ENCODE measurements at regions not wholly inside any gene's neighbourhood (a gene's known extent, or its start where the extent isn't known, plus 50 kb on each side); places are given as distances from the start of the nearest gene placed in this dataset.

GRCh38 chr20:20941468-20941889, 164.7 kb downstream of the LINC00237 start:
- H2BK15ac ChIP-seq (ENCODE audit: low read length), result no peak overlapping the region
- H3K4ac ChIP-seq (ENCODE audit: low read length), result no peak overlapping the region
- no peaks in the 10 kb centered on the region for H3K4me1 ChIP-seq (ENCODE audit: control insufficient read depth in 2 of 2, insufficient read depth in 1 of 2, low read depth in 1 of 2, low read length in 2 of 2)
- H2AK5ac ChIP-seq (ENCODE audit: low read depth, low read length), result no peak overlapping the region
- H2AFZ ChIP-seq (ENCODE audit: low read length), result no peak overlapping the region
- H3K79me1 ChIP-seq (ENCODE audit: low read depth, low read length), result no peaks in the 10 kb centered on the region
- no peak overlapping the region for H3K23ac ChIP-seq (ENCODE audit: low read depth, low read length, poor library complexity)
- H3K9me3 ChIP-seq (replicated peaks in 1 of 2; ENCODE audit: control insufficient read depth in 2 of 2, insufficient read depth in 1 of 2, low read depth in 1 of 2, low read length in 2 of 2), result peaks cover 0 to 3% of the 10 kb centered on the region in 2 donors
- DNase-seq (ENCODE audit: low spot score), result no peak
- no peak overlapping the region for H3K27ac ChIP-seq (replicated peaks; ENCODE audit: low read length)
- H3K4me3 ChIP-seq (ENCODE audit: low read length in 2 of 2), result no peak overlapping the region
- H3K18ac ChIP-seq (ENCODE audit: low read length), result no peak overlapping the region
- H3K36me3 ChIP-seq (replicated peaks in 1 of 2; ENCODE audit: control insufficient read depth in 2 of 2, insufficient read depth in 2 of 2, low read length in 2 of 2), result no peaks in the 10 kb centered on the region
- H3K9ac ChIP-seq (ENCODE audit: low read depth, low read length, poor library complexity), result no peak overlapping the region
- no peak overlapping the region for H2BK12ac ChIP-seq (ENCODE audit: low read length)
- peaks cover 0 to 3% (median 0%) of the 10 kb centered on the region in 3 experiments for H3K27me3 ChIP-seq (ENCODE audit: control insufficient read depth in 3 of 3, insufficient read depth in 3 of 3, low read depth in 1 of 3, low read length in 3 of 3)
- no peak overlapping the region for H4K91ac ChIP-seq (ENCODE audit: low read depth, low read length, poor library complexity)
- H4K8ac ChIP-seq (ENCODE audit: low read depth, low read length), result no peak overlapping the region
- H2BK120ac ChIP-seq (ENCODE audit: low read depth, low read length), result no peak overlapping the region
- H3K4me2 ChIP-seq (ENCODE audit: insufficient read depth, low read length, poor library complexity, severe bottlenecking), result no peak overlapping the region
- WGBS, 2 donors (ENCODE audit: extremely low coverage in 2 of 2, insufficient read length in 2 of 2, insufficient replicate concordance in 1 of 2), result no CpG with 5 or more reads among the region's 2 CpGs
- no peak overlapping the region for H2BK5ac ChIP-seq (ENCODE audit: low read length)
- no peak overlapping the region for H3K14ac ChIP-seq (ENCODE audit: low read length)

GRCh38 chr20:20939006-20939405, 167.2 kb downstream of the LINC00237 start:
- Histone ChIP-seq H3K27ac (replicated peaks; ENCODE audit: low read length) (no peak overlapping the region), H2BK12ac (ENCODE audit: low read length) (no peak overlapping the region), H3K27me3 (ENCODE audit: control insufficient read depth in 3 of 3, insufficient read depth in 3 of 3, low read depth in 1 of 3, low read length in 3 of 3) (peaks cover 0 to 3% (median 0%) of the 10 kb centered on the region in 3 experiments), H3K18ac (ENCODE audit: low read length) (no peak overlapping the region), H3K23ac (ENCODE audit: low read depth, low read length, poor library complexity) (no peak overlapping the region), H3K4me1 (ENCODE audit: control insufficient read depth in 2 of 2, insufficient read depth in 1 of 2, low read depth in 1 of 2, low read length in 2 of 2) (no peaks in the 10 kb centered on the region), H2AFZ (ENCODE audit: low read length) (no peak overlapping the region), H2BK120ac (ENCODE audit: low read depth, low read length) (no peak overlapping the region), H4K8ac (ENCODE audit: low read depth, low read length) (no peak overlapping the region), H4K91ac (ENCODE audit: low read depth, low read length, poor library complexity) (no peak overlapping the region), H3K4me2 (ENCODE audit: insufficient read depth, low read length, poor library complexity, severe bottlenecking) (no peak overlapping the region), H3K36me3 (replicated peaks in 1 of 2; ENCODE audit: control insufficient read depth in 2 of 2, insufficient read depth in 2 of 2, low read length in 2 of 2) (no peaks in the 10 kb centered on the region), H3K4me3 (ENCODE audit: low read length in 2 of 2) (no peak overlapping the region), H3K4ac (ENCODE audit: low read length) (no peak overlapping the region), H2BK15ac (ENCODE audit: low read length) (no peak overlapping the region), H3K79me1 (ENCODE audit: low read depth, low read length) (no peaks in the 10 kb centered on the region), H2BK5ac (ENCODE audit: low read length) (no peak overlapping the region), H3K9ac (ENCODE audit: low read depth, low read length, poor library complexity) (no peak overlapping the region), H2AK5ac (ENCODE audit: low read depth, low read length) (no peak overlapping the region), H3K9me3 (replicated peaks in 1 of 2; ENCODE audit: control insufficient read depth in 2 of 2, insufficient read depth in 1 of 2, low read depth in 1 of 2, low read length in 2 of 2) (no peaks in the 10 kb centered on the region), H3K14ac (ENCODE audit: low read length) (no peak overlapping the region)
- WGBS, 2 donors (ENCODE audit: extremely low coverage in 2 of 2, insufficient read length in 2 of 2, insufficient replicate concordance in 1 of 2), result no CpG with 5 or more reads among the region's 3 CpGs
- no peak for DNase-seq (ENCODE audit: low spot score)

DNA sequence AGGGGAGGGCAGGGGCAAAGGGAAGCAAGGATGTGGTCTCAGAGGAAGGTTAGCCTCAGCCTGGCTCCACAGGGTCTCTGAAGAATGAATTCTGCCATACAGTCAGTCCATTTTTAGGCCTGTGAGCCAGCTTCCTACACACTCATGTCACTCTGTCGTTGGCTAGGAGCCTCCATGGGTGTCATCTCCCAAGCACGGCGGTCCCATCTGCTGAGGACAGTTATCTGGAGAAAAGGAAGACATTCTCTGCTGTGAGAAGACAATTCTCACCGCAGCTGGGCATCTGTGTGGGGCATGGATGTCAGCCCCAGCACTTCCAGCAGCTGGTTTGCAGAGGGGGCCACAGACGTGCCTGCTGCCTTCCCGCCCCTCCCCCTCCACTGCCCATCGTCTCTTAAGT, 167.6 kb downstream of the LINC00237 start:
- Histone ChIP-seq H2BK5ac (ENCODE audit: low read length) (no peak overlapping the region), H3K4me1 (ENCODE audit: control insufficient read depth in 2 of 2, insufficient read depth in 1 of 2, low read depth in 1 of 2, low read length in 2 of 2) (no peaks in the 10 kb centered on the region), H3K27ac (replicated peaks; ENCODE audit: low read length) (no peak overlapping the region), H2BK12ac (ENCODE audit: low read length) (no peak overlapping the region), H2BK15ac (ENCODE audit: low read length) (no peak overlapping the region), H4K91ac (ENCODE audit: low read depth, low read length, poor library complexity) (no peak overlapping the region), H3K79me1 (ENCODE audit: low read depth, low read length) (no peaks in the 10 kb centered on the region), H3K4me2 (ENCODE audit: insufficient read depth, low read length, poor library complexity, severe bottlenecking) (no peak overlapping the region), H3K18ac (ENCODE audit: low read length) (no peak overlapping the region), H3K4ac (ENCODE audit: low read length) (no peak overlapping the region), H2BK120ac (ENCODE audit: low read depth, low read length) (no peak overlapping the region), H3K27me3 (ENCODE audit: control insufficient read depth in 3 of 3, insufficient read depth in 3 of 3, low read depth in 1 of 3, low read length in 3 of 3) (peaks cover 0 to 3% (median 0%) of the 10 kb centered on the region in 3 experiments), H3K14ac (ENCODE audit: low read length) (no peak overlapping the region), H3K23ac (ENCODE audit: low read depth, low read length, poor library complexity) (no peak overlapping the region), H3K36me3 (replicated peaks in 1 of 2; ENCODE audit: control insufficient read depth in 2 of 2, insufficient read depth in 2 of 2, low read length in 2 of 2) (no peaks in the 10 kb centered on the region), H3K9ac (ENCODE audit: low read depth, low read length, poor library complexity) (no peak overlapping the region), H3K4me3 (ENCODE audit: low read length in 2 of 2) (no peak overlapping the region), H2AK5ac (ENCODE audit: low read depth, low read length) (no peak overlapping the region), H3K9me3 (replicated peaks in 1 of 2; ENCODE audit: control insufficient read depth in 2 of 2, insufficient read depth in 1 of 2, low read depth in 1 of 2, low read length in 2 of 2) (no peaks in the 10 kb centered on the region), H4K8ac (ENCODE audit: low read depth, low read length) (no peak overlapping the region), H2AFZ (ENCODE audit: low read length) (no peak overlapping the region)
- DNase-seq (ENCODE audit: low spot score), result no peak
- no CpG with 5 or more reads among the region's 7 CpGs for WGBS, 2 donors (ENCODE audit: extremely low coverage in 2 of 2, insufficient read length in 2 of 2, insufficient replicate concordance in 1 of 2)

- no peak overlapping the region for H3K4ac ChIP-seq (ENCODE audit: low read length)
Observed at GRCh38 chr20:20938131-20938530, 168.0 kb downstream of the LINC00237 start.

More at GRCh38 chr20:20938131-20938530, 168.0 kb downstream of the LINC00237 start:
- no peaks in the 10 kb centered on the region for H3K9me3 ChIP-seq (replicated peaks in 1 of 2; ENCODE audit: control insufficient read depth in 2 of 2, insufficient read depth in 1 of 2, low read depth in 1 of 2, low read length in 2 of 2)
- no peak overlapping the region for H3K27ac ChIP-seq (replicated peaks; ENCODE audit: low read length)
- H3K27me3 ChIP-seq (ENCODE audit: control insufficient read depth in 3 of 3, insufficient read depth in 3 of 3, low read depth in 1 of 3, low read length in 3 of 3), result peaks cover 0 to 3% (median 0%) of the 10 kb centered on the region in 3 experiments
- no peak overlapping the region for H3K4me3 ChIP-seq (ENCODE audit: low read length in 2 of 2)
- no peak overlapping the region for H4K91ac ChIP-seq (ENCODE audit: low read depth, low read length, poor library complexity)
- no peak overlapping the region for H4K8ac ChIP-seq (ENCODE audit: low read depth, low read length)
- H3K36me3 ChIP-seq (replicated peaks in 1 of 2; ENCODE audit: control insufficient read depth in 2 of 2, insufficient read depth in 2 of 2, low read length in 2 of 2), result no peaks in the 10 kb centered on the region
- no peak overlapping the region for H3K9ac ChIP-seq (ENCODE audit: low read depth, low read length, poor library complexity)
- no peak overlapping the region for H2AFZ ChIP-seq (ENCODE audit: low read length)
- WGBS, 2 donors (ENCODE audit: extremely low coverage in 2 of 2, insufficient read length in 2 of 2, insufficient replicate concordance in 1 of 2), result no CpG with 5 or more reads among the region's 7 CpGs
- no peak overlapping the region for H2BK15ac ChIP-seq (ENCODE audit: low read length)
- DNase-seq (ENCODE audit: low spot score), result no peak
- no peak overlapping the region for H3K14ac ChIP-seq (ENCODE audit: low read length)
- no peaks in the 10 kb centered on the region for H3K4me1 ChIP-seq (ENCODE audit: control insufficient read depth in 2 of 2, insufficient read depth in 1 of 2, low read depth in 1 of 2, low read length in 2 of 2)
- no peak overlapping the region for H3K23ac ChIP-seq (ENCODE audit: low read depth, low read length, poor library complexity)
- H2BK12ac ChIP-seq (ENCODE audit: low read length), result no peak overlapping the region
- H2BK5ac ChIP-seq (ENCODE audit: low read length), result no peak overlapping the region
- no peaks in the 10 kb centered on the region for H3K79me1 ChIP-seq (ENCODE audit: low read depth, low read length)
- H2AK5ac ChIP-seq (ENCODE audit: low read depth, low read length), result no peak overlapping the region
- no peak overlapping the region for H2BK120ac ChIP-seq (ENCODE audit: low read depth, low read length)
- H3K4me2 ChIP-seq (ENCODE audit: insufficient read depth, low read length, poor library complexity, severe bottlenecking), result no peak overlapping the region
- no peak overlapping the region for H3K18ac ChIP-seq (ENCODE audit: low read length)
